SH-SY5Y (cell line): ENCODE measurements at regions not wholly inside any gene's neighbourhood (a gene's known extent, or its start where the extent isn't known, plus 50 kb on each side); places are given as distances from the start of the nearest gene placed in this dataset.

ENCODE experiments used
- GATA2 ChIP-seq: IDR thresholded peaks from 2 replicates; pipeline ENCODE4 v1.6.1; 2011; ENCODE audit warnings: mild to moderate bottlenecking, low read depth, low read length
- GATA3 ChIP-seq: IDR thresholded peaks from 2 replicates; pipeline ENCODE4 v1.6.1; 2011; ENCODE audit warnings: low read depth, mild to moderate bottlenecking, low read length, moderate library complexity

GRCh38 chr15:31471731-31472430 is 145.2 kb downstream of the KLF13 start:
- no peak for TF ChIP-seq GATA2
- TF ChIP-seq GATA3, result no peak
